ENCODE measurements at regions not wholly inside any gene's neighbourhood (a gene's known extent, or its start where the extent isn't known, plus 50 kb on each side); places are given as distances from the start of the nearest gene placed in this dataset.
"Not testable (repeated sequence)": the region's sequence is repeated elsewhere in the genome, so short reads cannot be mapped to it uniquely, and the experiment has no call there.

GRCh38 chr6:132028029-132028428 is 76.9 kb upstream of the CCN2 start:
- FAIRE-seq, result no peak

- no peak for FAIRE-seq
Observed at GRCh38 chr6:132025468-132025867, 74.3 kb upstream of the CCN2 start.

GRCh38 chr6:132023490-132023889 is 72.3 kb upstream of the CCN2 start:
- FAIRE-seq, result no peak

GRCh38 chr6:132021552-132022375 is 70.6 kb upstream of the CCN2 start:
- FAIRE-seq, result no peak

GRCh38 chr6:132020918-132021317 is 69.7 kb upstream of the CCN2 start:
- not testable (repeated sequence) for FAIRE-seq

GRCh38 chr6:132020138-132020581 is 69.0 kb upstream of the CCN2 start:
- FAIRE-seq, result no peak

GRCh38 chr6:132019586-132019985 is 68.4 kb upstream of the CCN2 start:
- no peak for FAIRE-seq

GRCh38 chr6:132017942-132018341 is 66.8 kb upstream of the CCN2 start:
- FAIRE-seq, result no peak

GRCh38 chr6:132016396-132016795 is 65.2 kb upstream of the CCN2 start:
- FAIRE-seq, result peak; percentile 79

GRCh38 chr6:132011582-132011981 is 60.4 kb upstream of the CCN2 start:
- no peak for FAIRE-seq

- no peak for FAIRE-seq
Observed at GRCh38 chr6:132009175-132009574, 58.0 kb upstream of the CCN2 start.

GRCh38 chr6:132007474-132008190 is 56.5 kb upstream of the CCN2 start:
- no peak for FAIRE-seq

GRCh38 chr6:132005178-132005577 is 54.0 kb upstream of the CCN2 start:
- FAIRE-seq, result no peak

- no peak for FAIRE-seq
Observed at GRCh38 chr6:132004668-132005067, 53.5 kb upstream of the CCN2 start.

GRCh38 chr6:132003516-132004178 is 52.5 kb upstream of the CCN2 start:
- FAIRE-seq, result no peak
